Activated CD4-positive, alpha-beta T cell treated with anti-CD3 and anti-CD28 coated beads for 4 hours (primary cell): ENCODE measurements at regions not wholly inside any gene's neighbourhood (a gene's known extent, or its start where the extent isn't known, plus 50 kb on each side); places are given as distances from the start of the nearest gene placed in this dataset.

ENCODE experiments used
- DNase-seq, 2 donors: peaks; one replicate each; pipeline ENCODE4 v3.0.0-alpha.2; 2020

DNA sequence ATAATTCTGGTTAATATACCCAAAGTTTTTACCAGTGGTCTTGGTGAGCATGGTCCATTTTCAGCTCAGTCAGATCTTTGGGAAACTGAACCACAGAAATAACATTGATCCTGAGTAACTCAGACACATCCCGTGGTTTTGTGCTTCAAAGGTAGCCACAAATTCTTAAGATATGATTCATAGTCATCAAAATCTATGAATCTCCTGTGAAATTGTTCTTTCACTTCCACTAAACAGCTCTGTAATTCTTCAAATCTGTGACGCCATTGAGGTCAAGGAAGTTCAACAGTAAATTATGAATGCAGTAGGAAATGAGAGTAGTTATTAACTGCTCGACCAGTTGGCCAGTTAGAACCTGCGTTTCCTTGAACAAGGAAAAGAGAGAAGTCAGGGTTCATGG is 147.3 kb downstream of the IRS1 start:
- DNase-seq: no peak

DNA sequence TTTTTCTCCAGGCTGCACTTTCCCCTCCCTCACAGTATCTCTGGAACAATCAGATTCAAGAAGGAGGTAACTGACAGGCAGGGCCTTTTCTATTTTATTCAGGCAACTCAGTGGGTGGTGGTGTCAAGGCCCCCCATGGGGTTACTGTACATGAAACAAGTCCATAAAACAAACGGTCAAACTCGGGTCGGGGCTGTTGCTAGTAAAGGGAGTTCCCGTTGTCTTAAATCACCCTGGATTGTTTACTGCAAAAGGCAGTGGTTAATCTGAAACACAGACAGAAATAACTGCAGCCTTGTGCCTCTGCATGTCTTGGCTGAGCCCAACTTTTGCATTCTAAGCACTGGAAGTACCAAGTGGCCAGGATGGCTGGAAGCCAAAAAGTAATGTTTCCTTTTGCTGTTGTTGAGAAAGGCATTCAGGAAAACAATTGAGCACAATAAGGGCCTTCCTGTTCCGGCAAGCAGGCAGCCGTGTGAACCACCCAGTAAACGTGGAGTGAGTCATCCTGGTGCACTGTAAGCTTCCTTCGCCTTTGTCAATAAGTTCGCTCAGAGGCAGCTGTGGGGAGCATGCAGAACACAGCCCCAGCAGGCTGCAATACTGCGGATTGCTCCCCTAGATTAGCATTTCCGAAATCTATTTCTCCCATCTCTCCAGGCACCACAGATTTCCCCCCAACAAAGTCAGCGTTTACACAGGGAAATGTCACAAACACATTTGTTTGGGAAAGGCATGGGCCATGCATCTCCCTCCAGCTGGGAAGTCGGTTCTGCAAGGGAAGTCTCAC is 149.6 kb downstream of the IRS1 start:
- peak; percentile 45 to 52 for DNase-seq

DNA sequence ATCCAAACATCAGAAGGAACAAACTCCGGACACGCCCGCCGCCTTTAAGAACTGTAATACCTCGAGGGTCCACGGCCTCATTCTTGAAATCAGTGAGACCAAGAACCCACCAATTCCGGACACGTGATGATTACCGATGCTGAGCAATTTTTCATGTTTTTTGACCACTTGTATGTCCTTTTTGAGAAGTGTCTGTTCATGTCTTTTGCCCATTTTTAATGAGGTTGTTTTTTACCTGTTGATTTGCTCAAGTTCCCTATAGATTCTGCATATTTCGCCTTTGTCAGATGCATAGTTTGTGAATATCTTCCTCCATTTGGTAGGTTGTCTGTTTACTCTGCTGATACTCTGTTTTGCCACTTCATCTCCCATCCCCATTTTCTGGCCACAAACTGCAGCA is 150.4 kb downstream of the IRS1 start:
- DNase-seq: no peak

DNA sequence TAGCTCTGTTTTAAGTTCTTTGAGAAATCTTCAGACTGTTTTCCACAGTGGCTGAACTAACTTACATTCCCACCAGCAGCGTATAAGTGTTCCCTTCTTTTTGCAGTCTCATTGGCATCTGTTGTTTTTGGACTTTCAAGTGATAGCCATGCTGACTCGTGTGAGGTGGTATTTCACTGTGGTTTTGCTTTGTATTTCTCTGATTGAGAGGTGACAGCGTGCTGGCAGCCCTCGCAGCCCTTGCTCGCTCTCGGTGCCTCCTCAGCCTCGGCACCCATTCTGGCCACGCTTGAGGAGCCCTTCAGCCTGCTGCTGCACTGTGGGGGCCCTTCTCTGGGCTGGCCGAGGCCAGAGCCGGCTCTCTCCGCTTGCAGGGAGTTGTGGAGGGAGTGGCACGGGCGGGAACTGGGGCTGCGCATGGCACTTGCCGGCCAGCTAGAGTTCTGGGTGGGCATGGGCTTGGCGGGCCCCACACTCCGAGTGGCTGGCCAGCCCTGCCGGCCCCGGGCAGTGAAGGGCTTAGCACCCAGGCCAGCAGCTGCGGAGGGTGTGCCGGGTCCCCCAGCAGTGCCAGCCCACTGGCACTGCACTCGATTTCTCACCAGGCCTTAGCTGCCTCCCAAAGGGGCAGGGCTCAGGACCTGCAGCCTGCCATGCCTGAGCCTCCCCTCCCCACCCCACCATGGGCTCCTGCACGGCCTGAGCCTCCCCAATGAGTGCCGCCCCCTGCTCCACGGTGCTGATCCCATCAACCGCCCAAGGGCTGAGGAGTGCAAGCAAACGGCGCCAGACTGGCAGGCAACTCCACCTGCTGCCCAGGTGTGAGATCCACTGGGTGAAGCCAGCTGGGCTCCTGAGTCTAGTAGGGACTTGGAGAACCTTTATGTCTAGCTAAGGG is 151.8 kb downstream of the IRS1 start:
- DNase-seq: no peak

DNA sequence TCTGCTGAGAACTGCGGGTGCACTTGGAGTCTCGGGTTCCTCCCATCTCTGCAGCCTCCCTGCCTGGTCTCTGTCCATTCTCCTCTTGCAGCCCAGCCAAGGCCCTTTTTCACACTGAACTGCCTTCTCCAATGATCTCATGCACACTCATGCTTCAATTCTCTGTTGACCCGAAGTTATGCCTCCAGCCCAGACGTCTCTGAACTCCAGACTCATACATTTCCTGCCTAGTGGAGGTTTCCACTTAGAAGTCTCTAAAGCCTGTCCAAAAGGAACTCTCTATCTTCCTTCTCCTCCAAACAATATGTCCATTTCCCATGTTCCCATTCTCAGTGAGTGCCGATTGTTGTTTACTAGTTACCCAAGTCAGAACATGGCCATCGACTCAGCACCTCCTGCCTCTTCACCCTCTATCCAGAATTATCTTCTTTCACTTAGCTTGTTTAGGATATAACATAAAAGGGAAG is 155.2 kb downstream of the IRS1 start:
- DNase-seq: no peak

DNA sequence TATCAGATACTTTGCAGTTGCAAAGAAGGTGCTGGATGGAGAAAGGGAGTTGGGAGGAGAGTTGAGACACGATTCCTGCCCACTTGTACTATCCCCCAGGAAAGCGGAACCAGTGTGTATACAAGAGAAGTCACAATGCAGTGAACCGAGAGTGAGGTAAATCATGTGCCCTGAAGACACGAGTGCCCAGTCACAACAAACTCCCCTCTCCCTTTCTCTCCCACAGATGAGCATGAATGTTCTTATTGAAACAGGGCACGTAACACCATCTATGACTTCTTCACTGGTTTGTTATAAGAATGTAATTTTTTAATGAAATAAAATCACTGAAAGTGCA is 155.7 kb downstream of the IRS1 start:
- DNase-seq: no peak

DNA sequence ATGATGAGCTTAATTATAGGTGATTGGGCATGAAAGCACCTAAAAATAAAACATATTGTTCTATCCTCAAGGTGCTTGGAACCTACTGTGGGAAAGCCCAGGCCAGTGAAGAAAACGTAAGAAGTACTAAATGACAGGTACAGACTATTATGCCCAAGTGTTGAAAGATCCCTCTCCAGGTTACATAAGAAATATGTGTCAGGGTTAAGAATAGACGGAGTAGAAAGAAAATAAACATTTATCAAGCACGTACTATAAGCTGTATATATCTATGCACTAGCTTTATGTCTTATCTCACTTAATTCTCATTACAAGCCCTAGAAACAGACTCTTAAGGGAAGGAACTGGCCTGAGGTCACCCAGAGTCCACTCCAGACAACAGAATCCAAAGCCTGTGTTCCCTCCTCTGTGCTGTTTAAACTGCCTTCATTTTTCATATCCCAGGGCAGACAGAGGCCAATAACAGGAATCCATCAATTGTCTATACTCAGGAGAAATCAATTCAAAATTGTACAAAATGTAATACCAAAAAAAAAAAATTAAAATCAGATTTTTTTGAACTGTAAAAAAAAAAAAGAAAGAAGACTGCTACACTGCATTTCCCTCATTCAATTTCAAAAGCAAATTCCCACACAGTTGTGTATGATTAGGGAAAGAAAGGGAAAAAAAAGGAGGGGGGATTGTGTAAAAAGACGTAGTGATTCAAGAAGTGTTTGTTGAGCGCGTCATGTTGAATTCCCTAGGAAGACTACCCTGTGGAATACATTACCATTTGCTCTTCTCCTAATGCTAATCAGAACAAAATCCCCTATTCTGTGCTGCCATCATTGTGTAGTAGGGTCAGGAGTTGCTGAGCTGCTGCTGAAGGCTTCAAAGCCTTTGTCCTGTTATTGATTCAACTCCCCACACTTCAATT is 156.3 kb downstream of the IRS1 start:
- no peak for DNase-seq

DNA sequence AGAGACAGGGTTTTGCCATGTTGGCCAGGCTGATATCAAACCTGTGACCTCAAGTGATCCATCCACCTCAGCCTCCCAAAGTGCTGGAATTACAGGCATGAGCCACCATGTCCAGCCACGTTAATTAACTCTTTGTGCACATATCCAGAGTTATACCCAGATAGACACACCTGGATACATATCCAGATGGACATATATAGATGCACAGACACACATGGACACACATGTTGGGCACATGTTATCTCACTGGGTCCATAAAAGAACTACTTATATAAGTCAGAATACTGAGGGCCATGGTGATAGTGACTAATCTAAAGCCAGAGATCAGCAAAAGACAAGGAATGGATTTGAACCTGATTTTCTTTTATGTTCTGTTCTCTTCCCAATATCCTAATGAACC is 158.6 kb downstream of the IRS1 start:
- DNase-seq: no peak

DNA sequence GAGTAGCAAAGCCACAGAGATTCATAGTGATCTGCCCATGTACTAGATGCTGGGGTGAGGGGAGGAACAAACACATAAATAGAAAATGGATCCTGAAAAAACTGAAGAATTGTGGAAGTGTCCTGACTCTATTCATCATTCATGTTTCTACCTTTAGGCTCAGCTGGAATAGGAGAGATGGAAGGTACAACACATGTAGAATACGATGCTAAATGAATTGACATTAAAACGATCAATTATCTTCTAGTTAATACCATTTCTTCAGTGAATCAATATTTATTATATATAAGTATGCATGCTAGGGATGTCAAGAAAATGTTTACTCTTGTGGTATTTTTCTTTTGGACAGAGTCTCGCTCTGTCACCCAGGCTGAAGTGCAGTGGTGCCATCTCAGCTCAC is 159.1 kb downstream of the IRS1 start:
- no peak for DNase-seq

DNA sequence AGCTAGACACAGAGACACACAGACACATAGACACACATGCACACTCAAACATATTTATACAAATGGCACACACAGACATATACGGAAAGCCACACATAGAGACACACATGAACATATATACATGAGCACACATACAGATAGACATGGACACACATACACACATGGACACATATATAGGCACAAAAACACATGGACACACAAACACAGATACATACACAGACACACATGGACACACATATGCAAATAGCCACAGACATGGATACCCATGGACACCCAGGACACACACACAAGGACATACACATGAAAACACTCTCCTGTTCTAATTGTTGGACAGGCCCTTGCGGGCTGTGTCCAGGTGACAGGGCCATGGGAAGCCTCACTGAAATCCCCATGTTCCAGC is 160.1 kb downstream of the IRS1 start:
- DNase-seq: no peak

DNA sequence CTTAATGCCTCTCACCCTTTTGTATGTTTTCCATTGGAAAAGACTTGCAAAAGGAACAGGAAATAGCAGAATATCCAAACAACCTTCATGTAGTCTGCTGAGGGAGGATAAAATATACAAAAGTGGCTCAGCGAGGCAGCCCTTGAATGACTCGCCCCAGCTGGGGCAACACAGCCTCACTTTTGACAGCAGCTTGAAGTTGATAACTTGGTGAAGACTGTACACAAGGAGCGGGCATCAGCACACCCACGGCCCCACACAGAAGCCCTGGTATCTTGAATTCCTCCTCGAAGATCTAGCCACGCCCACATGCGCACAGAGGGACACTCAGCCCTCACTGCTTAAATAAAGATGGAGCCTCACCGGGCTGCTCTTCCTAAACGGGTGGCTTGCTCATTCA is 161.0 kb downstream of the IRS1 start:
- no peak for DNase-seq

DNA sequence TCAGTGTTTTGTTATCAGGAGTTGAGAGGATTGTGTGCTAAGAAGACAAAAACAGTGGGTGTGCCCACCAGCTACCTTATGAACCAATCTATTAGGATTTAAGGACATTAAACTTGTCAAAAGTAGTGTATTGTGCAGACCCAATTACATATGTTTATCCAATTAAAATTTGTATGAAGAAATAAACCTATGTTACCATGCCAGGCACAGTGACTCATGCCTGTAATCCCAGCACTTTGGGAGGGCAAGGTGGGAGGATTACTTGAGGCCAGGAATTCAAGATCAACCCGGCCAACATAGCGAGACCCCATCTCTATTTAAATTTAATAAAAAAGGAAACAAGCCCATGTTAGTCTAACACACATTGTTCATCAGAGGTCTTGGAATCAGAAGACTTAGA is 162.2 kb downstream of the IRS1 start:
- DNase-seq: no peak

DNA sequence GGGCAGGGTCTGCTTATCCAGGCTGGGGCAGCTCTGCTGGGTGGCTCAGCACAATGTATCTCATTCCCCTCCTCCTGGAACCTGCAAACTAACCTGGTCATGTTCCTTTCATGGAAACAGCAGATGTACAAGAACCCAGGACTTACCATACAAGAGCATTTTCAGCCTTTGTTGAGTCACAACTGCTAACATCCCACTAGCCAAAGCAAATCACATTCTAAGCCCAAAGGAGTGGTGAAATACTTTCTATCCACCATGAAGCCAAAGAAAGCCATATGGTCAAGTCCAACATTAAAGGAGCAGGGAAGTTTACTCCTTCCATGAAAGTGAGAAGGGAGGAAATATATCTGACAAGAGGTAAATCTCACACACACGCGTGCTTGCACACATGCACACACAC is 163.0 kb downstream of the IRS1 start:
- no peak for DNase-seq

DNA sequence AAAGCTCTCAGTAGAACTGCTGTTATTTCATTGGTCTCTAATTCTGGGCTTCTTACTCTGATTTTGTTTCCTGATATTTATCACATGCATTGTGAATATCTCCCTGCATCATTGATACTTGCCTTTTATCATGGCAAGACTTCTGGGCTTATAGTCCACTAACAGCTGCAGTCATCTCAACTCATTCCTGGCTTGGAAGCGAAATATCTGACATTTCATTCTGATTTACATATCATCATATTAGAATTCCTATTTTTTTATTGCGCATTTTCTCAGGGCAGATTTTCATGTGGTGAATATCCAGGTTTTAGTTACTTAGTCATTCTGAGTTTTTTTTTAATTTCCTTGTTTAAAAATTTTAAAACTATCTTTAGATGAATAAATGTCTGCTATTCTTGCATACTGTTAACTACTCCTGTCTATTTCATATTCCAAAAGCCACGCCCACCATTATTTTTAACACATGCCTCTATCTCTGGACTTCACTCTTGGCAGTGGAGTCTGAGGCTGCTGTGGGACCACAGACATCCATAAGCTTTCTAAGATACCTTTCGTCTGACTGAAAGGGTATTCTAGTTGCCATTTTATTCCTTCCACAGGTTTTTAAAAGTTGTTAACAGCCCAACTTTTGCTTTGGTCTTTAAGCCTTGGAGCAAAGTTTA is 164.5 kb downstream of the IRS1 start:
- DNase-seq: no peak

DNA sequence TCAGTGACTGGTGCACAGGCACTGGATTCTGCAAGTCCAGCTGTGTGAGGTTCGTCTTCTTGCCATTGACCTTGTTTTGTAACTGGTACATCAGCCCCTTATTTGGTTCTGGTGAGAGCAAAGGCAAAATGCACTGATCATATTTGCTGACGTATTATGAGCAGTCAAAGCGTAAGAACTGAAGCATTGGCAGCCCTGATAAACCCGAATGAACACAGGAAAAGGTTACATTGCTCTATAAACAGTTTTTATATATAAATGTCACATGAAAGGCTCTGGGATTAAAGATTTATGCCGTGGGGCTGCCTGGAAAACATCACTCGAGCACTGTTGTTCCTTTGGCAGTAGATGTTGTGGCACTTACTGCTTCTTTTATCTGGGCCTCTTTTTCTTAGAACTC is 167.9 kb downstream of the IRS1 start:
- DNase-seq: no peak

DNA sequence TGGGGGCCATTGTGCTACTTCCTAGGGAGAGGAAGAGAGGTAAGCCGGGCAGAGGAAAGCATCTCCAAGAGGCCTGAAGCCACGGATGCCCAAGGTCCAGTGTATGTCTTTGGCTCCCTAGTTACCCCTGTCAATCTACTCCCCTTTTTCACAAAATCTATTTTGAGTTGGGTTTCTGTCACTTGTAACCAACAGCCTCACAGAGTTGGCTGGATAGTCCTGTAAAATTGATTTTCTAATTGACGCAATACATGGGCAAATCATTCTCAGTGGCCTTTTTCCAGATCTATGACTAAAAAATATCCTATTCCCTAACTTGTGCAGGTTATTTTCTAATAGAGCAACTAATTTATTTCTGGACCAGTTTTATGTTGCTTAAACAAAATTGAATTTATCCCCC is 168.4 kb downstream of the IRS1 start:
- DNase-seq: no peak

DNA sequence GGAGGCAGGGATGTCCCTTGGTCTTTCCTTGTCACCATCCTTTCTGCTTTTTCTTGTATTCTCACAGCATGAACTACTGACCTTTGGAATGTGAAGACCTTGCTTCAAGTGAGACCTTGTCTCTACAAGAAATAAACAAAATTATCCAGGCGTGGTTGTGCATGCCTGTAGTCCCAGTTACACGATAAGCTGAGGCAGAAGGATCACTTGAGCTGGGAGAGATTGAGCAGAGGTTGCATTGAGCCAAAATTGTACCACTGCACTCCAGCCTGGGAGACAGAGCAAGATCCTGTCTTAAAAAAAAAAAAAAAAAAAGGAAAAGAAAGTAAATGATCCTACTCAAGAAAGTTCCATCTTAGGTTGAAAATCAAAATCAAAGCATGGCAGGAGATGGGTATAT is 173.7 kb downstream of the IRS1 start:
- DNase-seq: no peak

DNA sequence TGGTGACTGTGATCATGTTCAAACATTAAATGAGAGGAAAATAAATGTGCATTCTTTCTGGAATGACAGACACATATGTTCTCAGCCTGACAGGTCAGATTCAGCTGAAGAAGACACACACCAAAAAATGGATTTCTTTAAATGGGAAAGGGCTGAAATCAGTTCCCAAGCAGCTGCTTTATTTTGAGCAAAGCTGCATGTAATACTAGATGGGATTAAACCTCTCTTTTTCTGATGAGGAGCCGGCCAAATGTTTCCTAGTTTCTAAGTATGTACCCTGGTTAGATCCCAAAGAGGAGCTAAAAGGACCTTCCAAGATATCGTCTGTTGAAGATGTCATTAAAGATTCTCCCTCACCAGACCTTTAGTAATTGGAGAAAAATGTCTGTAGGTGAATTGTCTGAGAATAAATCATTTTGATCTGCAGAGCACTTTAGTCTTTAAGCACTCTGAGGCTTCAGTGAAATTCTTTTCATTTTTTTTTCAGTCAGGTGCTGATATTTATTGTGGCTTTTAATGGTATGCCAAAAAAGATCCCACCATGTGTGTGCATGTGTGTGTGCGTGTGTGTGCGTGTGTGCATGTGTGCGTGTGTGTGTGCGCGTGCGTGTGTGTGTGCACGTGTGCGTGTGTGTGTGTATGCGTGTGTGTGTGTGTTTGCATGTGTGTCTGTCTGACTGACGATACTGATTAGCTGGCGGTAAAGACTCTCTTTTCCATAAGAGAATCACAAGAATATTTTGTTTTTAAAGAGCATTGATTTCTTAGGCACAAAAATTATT is 175.8 kb downstream of the IRS1 start:
- no peak for DNase-seq

DNA sequence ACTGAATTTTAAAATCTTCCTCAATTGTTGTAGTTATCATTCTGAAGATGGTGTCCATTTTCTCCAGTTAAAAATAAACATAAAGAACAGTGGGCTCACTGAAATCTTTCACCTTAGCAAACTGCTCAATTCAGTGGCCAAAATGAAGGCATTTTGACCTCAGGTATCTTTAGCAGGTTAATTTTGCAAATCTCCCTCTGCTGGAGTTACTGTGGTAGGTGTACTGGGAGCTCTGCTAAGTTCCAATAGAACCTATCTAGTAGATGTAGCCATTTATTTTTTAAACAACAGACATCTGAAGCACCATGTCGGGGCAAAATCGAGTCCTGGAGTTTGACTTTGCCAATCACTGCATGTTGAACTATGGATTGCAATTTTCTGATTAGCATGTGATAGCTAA is 177.1 kb downstream of the IRS1 start:
- DNase-seq: no peak

DNA sequence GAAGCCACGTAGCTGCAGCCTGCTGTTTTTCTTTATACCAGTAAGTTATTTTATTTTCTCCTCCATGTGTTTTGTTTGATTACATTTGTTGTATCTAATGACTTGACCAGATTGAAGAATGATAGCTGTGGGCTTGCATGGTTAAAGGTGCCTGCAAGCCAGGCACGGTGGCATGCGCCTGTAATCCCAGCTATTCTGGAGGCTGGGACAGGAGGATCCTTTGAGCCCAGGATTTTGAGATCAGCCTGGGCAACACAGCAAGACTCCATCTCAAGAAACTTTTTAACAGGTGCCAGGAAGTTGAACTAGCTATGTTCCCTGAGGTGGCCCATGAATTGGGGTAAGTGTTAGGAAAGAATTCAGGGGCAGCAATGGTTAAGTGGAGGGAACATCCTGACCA is 179.4 kb downstream of the IRS1 start:
- no peak for DNase-seq

DNA sequence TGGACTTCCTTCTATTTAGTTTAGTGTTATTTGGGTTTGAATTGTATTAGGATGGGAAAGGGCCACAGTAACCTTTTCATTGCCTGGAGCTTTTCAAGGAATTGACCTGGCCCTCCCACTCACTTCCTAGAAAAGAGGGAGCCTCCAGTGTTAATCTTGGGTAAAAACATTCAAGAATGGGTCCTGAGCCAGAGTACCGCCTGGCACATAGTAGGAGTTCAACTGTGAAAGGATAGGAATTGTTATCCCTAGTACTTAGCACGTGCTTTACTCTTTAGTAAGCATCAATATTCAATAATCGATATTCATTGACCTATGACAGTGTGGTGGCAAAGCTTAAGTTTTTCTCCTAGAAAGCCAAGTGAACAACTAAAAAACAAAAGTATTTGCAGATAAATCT is 179.9 kb downstream of the IRS1 start:
- DNase-seq: no peak
